Suppressor macrophage (primary cell): ENCODE measurements at regions not wholly inside any gene's neighbourhood (a gene's known extent, or its start where the extent isn't known, plus 50 kb on each side); places are given as distances from the start of the nearest gene placed in this dataset.

Experiments
- DNase-seq, 4 experiments: peaks; one replicate each; pipeline ENCODE4 v3.0.0-alpha.2; 2020 to 2022

DNA sequence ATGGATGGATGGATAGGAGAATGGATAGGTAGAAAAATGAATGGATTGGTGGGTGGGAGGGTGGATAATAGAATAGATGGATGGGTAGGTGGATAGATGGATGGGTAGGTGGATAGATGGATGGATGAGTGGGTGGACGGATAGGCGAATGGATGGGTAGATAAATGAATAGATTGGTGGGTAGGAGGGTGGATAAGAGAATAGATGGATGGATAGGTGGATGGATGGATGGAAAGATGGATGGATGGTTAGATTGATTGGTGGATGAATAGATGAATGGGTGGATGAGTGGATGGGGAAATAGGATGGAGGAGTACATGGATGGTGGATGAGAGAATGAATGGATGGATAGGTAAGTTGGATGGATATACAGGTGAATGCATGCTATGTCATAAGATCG is 110.5 kb downstream of the CEBPB start:
- no peak for DNase-seq

DNA sequence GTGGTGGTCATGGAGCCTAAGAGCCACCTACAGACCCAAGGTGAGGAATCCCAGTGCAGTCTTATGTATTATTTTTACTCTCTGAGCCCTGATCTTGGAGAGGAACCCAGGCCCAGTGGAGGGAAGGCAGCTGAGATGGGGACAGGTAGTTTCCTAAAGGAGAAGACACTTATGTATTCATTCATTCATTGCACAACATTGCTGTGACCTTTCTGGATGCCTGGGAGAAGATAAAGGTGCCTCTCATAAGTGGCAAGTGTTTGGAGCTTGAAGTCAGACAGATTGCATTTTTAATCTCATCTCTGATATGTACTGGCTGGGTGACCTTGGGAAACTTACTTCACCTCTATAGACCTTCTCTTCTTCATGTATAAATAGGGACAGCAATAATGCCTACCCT is 111.1 kb downstream of the CEBPB start:
- DNase-seq, result no peak

DNA sequence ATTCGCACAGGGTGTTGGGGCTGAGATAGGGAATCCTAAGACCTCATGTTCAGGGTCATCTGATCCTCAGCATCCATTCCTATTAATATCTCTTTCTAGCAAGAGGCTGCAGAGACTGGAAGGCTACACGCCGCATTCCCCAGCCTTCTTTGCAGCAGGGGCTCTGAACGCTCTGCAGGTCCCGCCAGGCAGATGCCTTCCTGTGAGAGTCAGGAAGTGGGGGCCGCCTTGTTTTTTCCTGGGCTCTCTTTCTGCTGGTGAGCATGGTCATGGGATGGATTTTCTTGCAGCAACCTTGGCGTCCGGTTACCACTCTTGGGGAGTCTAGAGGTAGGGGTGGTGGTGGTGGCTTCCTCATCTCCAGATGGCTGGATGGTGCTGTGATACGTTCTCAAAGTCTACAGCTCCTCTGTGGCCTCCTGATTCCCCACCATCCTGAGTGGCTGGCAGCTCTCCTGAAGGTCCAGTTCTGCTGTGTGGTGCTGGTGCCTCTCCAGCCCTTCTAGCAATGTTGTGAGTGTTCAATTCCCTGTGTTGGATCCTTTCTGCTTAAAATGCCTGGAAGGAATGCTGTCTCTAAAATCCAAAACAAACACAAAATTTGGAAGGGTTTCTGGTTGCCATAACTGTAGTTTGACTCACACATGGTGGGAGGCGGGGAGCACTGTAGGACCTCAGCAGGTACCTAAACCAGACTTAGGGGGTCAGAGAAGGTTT is 111.9 kb downstream of the CEBPB start:
- no peak for DNase-seq

DNA sequence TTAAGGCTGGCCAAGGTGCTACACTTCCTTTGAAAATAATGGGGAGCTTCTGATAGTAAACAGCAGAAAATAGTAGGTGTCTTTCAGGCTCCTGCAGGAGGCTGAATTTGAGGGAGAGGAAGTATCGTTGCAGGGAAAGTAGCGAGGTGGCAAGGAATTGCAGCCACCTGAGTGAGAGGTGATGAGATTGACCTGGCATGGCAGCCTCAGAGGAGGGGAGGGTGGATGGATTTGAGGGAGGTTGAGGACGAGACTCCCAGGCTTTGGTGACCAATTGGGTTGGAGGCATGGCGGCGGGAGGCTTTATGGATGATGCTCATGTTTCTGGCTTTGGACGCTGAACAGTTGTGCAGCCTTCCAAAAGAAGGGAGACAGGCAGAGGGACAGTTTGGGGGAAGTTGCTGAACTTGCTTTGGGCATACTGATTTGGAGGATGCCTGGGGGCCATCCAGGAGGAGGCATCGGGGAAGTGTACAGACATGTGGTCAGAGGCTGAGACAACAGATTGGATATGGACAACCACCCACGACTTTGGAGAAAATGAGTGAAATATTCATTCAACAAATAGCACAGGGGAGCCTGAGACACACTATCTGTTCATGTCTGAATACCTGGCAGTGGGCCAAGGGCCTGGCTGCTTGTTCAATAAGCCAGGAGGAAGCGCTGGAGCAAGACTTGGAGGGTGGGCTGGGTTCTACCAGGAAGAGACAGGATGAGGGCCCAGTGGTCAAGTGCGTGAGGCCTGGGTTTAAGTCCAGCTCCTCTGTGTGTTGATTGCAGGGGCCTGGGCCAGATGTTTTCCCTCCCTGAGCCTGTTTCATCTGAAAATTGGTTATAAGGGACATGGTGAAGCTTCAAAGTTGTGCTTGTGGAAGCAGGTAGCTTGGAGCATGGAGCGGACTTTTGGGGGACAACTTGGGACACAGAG is 113.2 kb downstream of the CEBPB start:
- DNase-seq, result peak in 3 of 4 experiments; percentile 56 to 70 (median 68)

DNA sequence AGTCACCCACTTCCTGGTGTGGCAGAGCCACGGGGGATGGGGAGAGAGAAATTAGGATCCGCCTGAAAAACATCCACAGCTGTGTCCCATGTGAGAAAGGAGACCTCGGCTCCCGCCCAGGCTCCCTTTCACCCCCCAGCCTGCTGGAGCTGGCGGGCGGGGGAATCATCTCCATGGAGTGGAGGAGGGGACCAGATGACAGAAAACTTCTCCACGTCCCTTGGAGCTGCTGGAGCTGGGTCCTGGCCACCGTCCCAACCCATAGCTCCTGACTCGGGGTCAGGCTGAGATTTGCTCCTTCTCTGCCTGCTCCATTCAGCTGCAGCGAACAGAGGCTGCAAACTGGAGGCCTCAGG is 113.8 kb downstream of the CEBPB start:
- no peak for DNase-seq

DNA sequence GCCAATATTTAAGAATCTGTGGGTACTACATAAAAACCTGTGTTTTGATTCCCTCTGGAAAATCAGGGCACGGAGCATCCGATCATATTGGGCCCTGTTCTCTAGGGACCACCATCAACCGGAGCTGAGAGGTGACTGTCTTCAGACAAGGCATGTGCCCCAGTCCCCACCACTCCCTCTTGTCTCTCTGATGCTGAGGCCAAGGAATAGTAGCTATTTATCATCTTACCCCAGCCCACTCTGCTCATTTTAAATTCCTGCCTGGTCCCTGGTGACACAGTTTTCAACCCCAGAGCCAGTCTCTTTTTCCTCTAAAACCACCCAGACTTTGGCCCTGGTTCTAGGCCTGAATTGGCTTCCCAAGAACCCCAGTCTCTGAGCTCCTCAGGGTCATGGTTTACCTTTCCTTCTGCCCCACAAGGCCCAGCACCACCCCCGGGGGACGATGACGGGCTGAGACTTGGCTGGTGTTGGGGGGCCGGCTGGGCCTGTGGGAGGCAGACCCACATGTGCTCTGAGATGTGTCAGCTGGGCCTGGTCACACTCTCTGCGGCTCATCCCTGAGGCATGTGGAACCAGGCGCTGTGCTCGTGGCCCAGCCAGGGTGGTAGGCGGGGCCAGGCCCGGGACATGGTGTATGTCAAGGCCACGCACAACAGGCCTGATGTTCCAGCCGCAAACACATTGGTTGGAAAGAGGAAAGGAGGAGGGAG is 114.4 kb downstream of the CEBPB start:
- no peak for DNase-seq

- DNase-seq, result no peak
These were observed 115.2 kb downstream of the CEBPB start for GRCh38 chr20:50305636-50306477.

- no peak for DNase-seq
These were observed 116.1 kb downstream of the CEBPB start for GRCh38 chr20:50306478-50307423.

DNA sequence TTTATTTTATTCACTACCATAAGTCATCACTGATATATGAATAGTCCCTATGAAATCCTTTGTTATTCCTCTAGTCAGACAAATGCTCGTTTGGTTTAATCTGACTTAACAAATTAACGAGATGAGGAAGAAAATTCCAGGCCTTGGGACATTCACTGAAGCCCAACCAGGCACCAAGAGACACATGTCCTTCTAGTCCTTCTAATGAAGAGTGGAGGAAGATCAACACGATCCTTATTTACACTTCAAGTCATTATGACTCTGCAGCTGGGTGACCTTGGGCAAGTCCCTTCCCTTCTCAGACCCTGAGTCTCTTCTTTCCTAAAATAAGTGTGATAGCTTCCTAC is 117.5 kb downstream of the CEBPB start:
- peak in 2 of 4 experiments; percentile 46 to 59 for DNase-seq

GRCh38 chr20:50308513-50309279 is 118.1 kb downstream of the CEBPB start:
- peak; percentile 89 to 94 (median 92) for DNase-seq

- DNase-seq, result no peak
These were observed 118.7 kb downstream of the CEBPB start for GRCh38 chr20:50309280-50309763.

DNA sequence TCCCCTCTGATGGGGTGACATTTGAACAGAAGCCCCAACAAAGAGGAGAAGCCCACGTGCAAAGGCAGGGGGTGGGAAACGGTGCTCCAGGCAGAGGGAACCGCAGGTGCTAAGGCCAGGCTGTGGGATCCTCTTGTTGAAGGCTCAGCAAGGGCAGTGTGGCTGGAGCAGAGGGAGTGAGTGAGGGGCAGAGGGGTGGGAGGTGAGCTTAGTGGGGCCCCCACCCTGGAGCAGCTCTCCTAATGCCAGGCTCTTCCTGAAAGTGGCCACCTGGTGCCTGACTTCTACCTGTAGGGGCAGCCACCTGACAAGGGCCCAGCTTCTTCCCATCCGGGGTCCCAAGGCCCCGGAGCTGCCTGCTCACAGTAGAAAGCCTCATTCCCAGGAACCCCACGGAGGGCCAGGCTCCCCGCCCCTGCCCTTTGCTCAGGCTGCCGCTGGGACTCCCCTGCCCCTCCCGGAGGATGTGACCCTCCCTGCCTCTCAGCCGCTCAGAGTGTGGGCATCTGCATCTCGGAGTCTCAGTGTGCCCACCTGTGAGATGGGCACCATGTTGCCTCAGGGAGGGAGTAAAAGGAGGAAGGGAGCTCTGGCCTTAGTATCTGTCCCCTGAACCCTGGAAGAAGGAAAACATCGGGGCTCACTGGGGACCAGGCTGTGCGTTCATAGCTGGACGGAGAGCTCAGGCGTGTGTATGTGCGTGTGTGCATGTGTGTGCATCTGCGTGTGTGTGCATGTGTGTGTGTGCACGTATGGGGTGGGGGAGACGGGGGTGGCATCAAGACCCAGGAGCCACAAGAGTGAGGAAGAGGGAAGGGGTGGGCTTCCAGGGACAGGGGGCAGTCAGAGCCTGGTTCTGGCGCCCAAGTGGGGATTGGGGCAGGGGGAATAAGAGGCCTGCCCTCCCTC is 119.4 kb downstream of the CEBPB start:
- no peak for DNase-seq

- DNase-seq, result no peak
These were observed 120.0 kb downstream of the CEBPB start for GRCh38 chr20:50310673-50311051.

DNA sequence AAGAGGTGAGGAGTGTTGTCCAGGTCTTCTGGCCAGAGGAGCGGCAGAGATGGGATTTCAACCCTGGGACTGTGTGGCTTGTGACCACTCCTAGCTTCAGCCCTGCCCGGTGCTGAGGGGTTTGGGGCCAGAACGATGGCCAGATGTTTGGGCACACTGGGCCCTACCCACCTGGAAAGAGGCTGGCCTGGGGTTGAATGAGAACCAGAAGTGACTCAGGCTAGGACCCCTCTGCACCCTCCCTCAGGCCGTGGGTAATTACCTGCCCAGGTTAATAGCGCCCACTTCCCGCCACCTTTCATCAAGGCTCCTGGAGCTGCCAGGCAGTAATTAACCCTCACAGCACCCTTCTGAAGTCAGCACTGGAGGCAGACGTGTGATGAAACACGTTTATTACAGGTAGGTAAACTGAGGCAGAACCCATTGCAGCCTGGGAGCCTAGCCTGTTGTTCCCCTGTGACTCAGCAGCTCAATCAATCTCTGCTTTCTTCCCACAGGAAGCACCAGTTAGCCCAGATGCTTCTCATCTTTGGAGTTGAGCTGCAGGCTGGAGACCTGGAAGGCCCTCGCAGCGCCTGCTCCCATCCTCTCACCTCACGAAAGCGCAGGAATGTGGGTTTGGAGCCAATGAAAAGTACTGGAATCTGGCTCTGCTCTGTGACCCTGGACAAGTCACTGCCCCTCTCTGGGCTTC is 120.8 kb downstream of the CEBPB start:
- DNase-seq, result no peak

DNA sequence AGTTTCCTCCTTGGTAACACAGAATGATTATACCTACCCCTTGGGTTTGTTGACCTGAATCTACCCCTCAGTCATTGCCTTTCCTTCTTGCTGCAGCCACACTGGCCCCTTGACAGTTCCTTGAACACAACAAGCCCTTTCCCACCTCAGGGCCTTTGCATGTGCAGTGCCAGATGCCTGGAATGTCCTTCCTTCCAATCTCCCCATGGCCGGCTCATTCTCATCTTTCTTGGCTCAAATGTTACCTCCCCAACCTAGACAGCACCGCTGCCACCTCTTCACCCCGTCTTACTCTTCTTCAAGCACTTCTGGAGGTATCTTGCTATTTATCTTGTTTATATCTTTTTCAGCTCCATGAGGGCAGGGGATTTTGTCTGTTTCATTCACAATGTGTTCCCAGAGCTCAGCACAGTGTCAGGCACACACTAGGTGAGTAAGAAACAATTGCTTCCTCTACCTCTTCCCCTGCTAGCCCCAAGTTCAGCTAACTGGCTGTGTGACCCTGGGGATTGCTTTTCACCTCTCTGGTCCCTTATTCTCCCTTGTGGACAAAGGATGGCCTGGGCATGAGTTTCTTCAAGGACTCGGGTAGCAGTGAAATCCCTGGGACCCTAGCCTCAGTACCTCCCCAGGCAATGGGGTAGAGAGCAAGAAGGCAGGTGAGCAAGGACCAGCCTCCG is 121.5 kb downstream of the CEBPB start:
- no peak for DNase-seq

GRCh38 chr20:50312682-50313521 is 122.3 kb downstream of the CEBPB start:
- DNase-seq, result no peak

DNA sequence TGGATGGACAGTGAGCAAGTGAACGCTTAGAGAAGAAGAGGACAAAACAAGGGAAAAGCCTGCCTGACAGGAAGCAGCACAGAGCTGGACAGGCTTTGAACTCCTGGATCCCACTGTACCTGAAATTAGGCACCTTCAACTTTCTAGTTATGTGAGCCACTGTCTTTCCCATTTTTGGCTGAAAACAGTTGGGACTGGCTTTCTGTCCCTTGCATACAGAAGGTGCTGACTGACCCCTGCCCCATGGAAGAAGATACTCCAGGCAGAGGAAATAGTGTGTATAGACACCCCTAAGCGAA is 122.8 kb downstream of the CEBPB start:
- no peak for DNase-seq
